Uterus (tissue), 3 donors: ENCODE measurements at regions not wholly inside any gene's neighbourhood (a gene's known extent, or its start where the extent isn't known, plus 50 kb on each side); places are given as distances from the start of the nearest gene placed in this dataset.

Experiments used
- DNase-seq, 2 donors: peaks; one replicate each; pipeline ENCODE4 v3.0.0-alpha.2; 2019 to 2020
- H3K27ac ChIP-seq, 2 donors: fragments of 200-600 bp; sonication (generic); 1 replicate in 1 of 2; 2 replicates in 1 of 2; pipeline ENCODE4 v1.5.1; 2016 to 2018
- H3K27me3 ChIP-seq, 2 donors: fragments of 200-600 bp; sonication (generic); one replicate each; pipeline ENCODE4 v1.5.1; 2018 to 2019; ENCODE audit warnings: control low read depth in 1 of 2
- H3K36me3 ChIP-seq, 2 donors: fragments of 200-600 bp; sonication (generic); one replicate each; pipeline ENCODE4 v1.5.1; 2019; ENCODE audit warnings: control low read depth in 1 of 2
- H3K4me1 ChIP-seq, 2 donors: fragments of 200-600 bp; sonication (generic); one replicate each; pipeline ENCODE4 v1.5.1; 2018 to 2019; ENCODE audit warnings: control low read depth in 1 of 2
- H3K4me3 ChIP-seq, 2 donors: fragments of 200-600 bp; sonication (generic); 1 replicate in 1 of 2; 2 replicates in 1 of 2; pipeline ENCODE4 v1.5.1; 2018 to 2019; ENCODE audit warnings: mild to moderate bottlenecking in 1 of 2
- H3K9me3 ChIP-seq, 2 donors: fragments of 200-600 bp; sonication (generic); one replicate each; pipeline ENCODE4 v1.5.1; 2019; ENCODE audit warnings: control low read depth in 1 of 2
- POLR2A ChIP-seq, 2 donors: fragments of 450-650 bp; IDR thresholded peaks; one replicate each; pipeline ENCODE4 v1.6.1; 2016; ENCODE audit warnings: antibody characterized with exemption in 2 of 2, mild to moderate bottlenecking in 1 of 2, moderate library complexity in 1 of 2
- intact Hi-C: fragments of 100-400 bp; cut with DNase I; formaldehyde crosslinking; loops from one replicate; pipeline ENCODE4 v1.15.1; 2023; ENCODE audit warnings: low total_unique reads
- TF ChIP-seq, protein P1 (sequence below), 4 experiments: fragments of 200-600 bp in 2 of 4; fragments of 450-650 bp in 2 of 4; sonication (generic) in 2 of 4; IDR thresholded peaks; one replicate each; pipeline ENCODE4 v1.5.1; 2016 to 2019; ENCODE audit warnings: antibody characterized with exemption in 4 of 4, mild to moderate bottlenecking in 2 of 4, moderate library complexity in 1 of 4
- donor health status: DM: yes; HTN: yes; CAD: no.

DNA sequence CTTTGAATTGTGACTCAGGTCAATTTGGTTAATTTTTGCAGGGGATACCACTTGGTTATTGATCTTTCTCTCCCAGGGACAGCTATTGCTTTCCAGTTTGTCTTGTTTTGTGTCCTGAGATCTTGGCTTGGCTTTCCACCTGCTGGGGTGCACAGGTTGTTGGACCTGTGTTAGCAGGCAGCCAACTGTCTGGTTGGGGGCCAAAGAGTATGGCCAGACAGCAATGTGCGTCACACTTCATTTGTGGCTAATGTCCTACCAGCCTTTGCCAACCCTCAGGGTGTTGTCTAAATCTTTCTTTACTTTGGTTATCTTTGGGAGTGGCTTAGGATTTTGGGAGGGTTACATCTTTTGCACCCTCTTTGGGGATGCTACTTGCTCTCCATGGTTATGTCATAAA lies 494.9 kb upstream of the ATP2B1 start:
- intact Hi-C loops, result no loop called here
- H3K9me3 ChIP-seq, result no peaks in the 10 kb centered on the region

DNA sequence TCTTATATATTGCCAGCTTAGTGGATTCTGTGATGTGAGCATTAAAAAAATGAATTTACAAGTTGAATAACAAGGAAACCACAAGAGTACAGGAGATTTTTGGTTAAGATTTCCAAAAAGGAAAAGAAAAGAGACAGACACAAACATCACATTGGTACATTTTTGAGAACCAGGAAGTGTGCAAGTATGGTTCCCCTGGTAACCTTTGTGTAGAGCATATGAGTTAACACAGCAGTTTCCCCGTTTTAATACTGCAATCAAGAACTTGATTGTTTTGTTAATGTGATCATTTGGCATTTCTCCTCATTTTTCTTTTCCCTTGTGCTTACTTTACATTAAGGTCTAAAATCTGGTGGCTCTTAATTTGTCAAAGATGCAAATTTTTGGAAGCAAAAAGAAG lies 490.4 kb upstream of the ATP2B1 start:
- Histone ChIP-seq H3K27ac (no peak overlapping the region), H3K36me3 (no peaks in the 10 kb centered on the region), H3K9me3 (no peaks in the 10 kb centered on the region), H3K4me3 (no peak overlapping the region), H3K27me3 (no peaks in the 10 kb centered on the region), H3K4me1 (no peaks in the 10 kb centered on the region)
- TF ChIP-seq, protein P1, sequence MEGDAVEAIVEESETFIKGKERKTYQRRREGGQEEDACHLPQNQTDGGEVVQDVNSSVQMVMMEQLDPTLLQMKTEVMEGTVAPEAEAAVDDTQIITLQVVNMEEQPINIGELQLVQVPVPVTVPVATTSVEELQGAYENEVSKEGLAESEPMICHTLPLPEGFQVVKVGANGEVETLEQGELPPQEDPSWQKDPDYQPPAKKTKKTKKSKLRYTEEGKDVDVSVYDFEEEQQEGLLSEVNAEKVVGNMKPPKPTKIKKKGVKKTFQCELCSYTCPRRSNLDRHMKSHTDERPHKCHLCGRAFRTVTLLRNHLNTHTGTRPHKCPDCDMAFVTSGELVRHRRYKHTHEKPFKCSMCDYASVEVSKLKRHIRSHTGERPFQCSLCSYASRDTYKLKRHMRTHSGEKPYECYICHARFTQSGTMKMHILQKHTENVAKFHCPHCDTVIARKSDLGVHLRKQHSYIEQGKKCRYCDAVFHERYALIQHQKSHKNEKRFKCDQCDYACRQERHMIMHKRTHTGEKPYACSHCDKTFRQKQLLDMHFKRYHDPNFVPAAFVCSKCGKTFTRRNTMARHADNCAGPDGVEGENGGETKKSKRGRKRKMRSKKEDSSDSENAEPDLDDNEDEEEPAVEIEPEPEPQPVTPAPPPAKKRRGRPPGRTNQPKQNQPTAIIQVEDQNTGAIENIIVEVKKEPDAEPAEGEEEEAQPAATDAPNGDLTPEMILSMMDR (IDR thresholded peaks at IDR 0.05), result no peak
- no peak for TF ChIP-seq POLR2A (IDR thresholded peaks at IDR 0.05)
- no peak for DNase-seq
- intact Hi-C loops, result no loop called here

More for the DNA sequence above, 494.9 kb upstream of the ATP2B1 start:
- H3K36me3 ChIP-seq, result no peaks in the 10 kb centered on the region
- no peaks in the 10 kb centered on the region for H3K27me3 ChIP-seq
- H3K4me3 ChIP-seq, result no peak overlapping the region
- H3K27ac ChIP-seq, result no peak overlapping the region
- no peaks in the 10 kb centered on the region for H3K4me1 ChIP-seq
- DNase-seq, result no peak
- TF ChIP-seq, protein P1 (IDR thresholded peaks at IDR 0.05), result no peak
- no peak for TF ChIP-seq POLR2A (IDR thresholded peaks at IDR 0.05)

DNA sequence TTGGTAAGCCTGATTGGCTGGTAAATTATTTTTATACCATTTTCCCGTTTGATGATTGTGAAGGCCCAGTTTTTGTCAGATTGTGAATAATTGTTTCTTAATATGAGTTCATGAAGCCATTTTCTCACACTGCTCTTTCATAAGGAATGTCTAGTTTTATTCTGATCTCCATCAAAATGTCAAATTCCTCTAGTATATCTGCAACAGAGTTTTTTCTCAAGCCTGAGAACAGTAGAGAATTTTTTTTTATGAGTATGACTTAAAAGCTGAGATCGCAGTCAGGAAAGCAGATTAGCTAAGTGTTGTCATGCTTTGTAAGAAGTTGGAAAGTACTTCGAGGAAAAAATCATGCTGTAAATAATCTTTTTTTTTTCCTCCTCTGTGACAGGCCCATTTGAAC lies 484.9 kb upstream of the ATP2B1 start:
- no peaks in the 10 kb centered on the region for H3K36me3 ChIP-seq
- TF ChIP-seq, protein P1 (IDR thresholded peaks at IDR 0.05), result no peak
- TF ChIP-seq POLR2A (IDR thresholded peaks at IDR 0.05), result no peak
- peaks cover 0 to 6% of the 10 kb centered on the region in 2 donors for H3K4me1 ChIP-seq
- H3K27ac ChIP-seq, result no peak overlapping the region
- no peaks in the 10 kb centered on the region for H3K27me3 ChIP-seq
- intact Hi-C loops, result no loop called here
- H3K4me3 ChIP-seq, result no peak overlapping the region
- no peaks in the 10 kb centered on the region for H3K9me3 ChIP-seq
- DNase-seq, result no peak

DNA sequence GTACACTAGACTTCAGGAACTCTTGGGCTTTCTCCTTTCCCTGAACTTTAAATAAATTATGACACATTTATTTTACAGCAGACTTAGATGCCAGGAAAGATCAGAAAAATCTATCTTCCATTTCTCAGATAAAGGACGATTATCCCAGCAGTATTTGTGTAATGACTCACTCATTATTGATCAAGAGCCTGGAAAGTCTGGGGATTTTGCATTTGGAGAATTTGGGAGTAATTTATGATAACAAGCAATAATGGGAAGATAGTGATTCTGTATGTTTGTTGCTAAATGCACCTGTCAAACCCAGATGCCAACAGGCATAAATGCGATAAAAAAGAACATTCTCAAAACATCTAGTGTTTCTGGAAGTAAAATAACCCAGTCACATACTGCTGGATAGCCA lies 480.2 kb upstream of the ATP2B1 start:
- DNase-seq, result no peak
- no peaks in the 10 kb centered on the region for H3K36me3 ChIP-seq
- peaks cover 0 to 3% of the 10 kb centered on the region in 2 donors for H3K9me3 ChIP-seq
- no peak for TF ChIP-seq POLR2A (IDR thresholded peaks at IDR 0.05)
- TF ChIP-seq, protein P1 (IDR thresholded peaks at IDR 0.05), result no peak
- no peak overlapping the region for H3K27ac ChIP-seq
- intact Hi-C loops, result no loop called here
- no peak overlapping the region for H3K4me3 ChIP-seq
- H3K4me1 ChIP-seq, result peaks cover 0 to 6% of the 10 kb centered on the region in 2 donors
- no peaks in the 10 kb centered on the region for H3K27me3 ChIP-seq

DNA sequence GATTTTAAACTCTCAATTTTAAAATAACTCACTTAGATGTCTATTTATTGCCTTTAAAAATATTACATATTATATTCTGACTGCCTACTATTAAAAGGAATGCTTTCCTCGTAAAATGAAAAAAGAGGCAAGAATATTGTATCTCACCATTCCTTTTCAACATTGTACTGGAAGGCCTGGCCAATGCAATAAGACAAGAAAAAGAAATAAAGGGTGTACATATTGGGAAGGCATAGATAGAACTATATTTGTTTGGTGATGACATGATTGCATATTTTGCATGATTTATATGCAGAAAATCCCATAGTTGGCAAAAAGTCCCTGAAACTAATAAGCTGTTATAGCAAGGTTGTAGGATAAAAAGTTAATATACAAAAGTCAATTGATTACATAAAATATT lies 474.6 kb upstream of the ATP2B1 start:
- no peak overlapping the region for H3K4me3 ChIP-seq
- DNase-seq, result no peak
- no peaks in the 10 kb centered on the region for H3K4me1 ChIP-seq
- H3K36me3 ChIP-seq, result no peaks in the 10 kb centered on the region
- H3K27me3 ChIP-seq, result no peaks in the 10 kb centered on the region
- peaks cover 0 to 12% of the 10 kb centered on the region in 2 donors for H3K9me3 ChIP-seq
- no peak overlapping the region for H3K27ac ChIP-seq
- intact Hi-C loops, result no loop called here
- TF ChIP-seq POLR2A (IDR thresholded peaks at IDR 0.05), result no peak
- TF ChIP-seq, protein P1 (IDR thresholded peaks at IDR 0.05), result no peak
